RWPE1 (cell line): ENCODE measurements at regions not wholly inside any gene's neighbourhood (a gene's known extent, or its start where the extent isn't known, plus 50 kb on each side); places are given as distances from the start of the nearest gene placed in this dataset.

Experiments
- CTCF ChIA-PET: fragments of 350-600 bp; sonication (Branson Sonifier 250); formaldehyde crosslinking; extraction: SDS; loops from one replicate; lab custom pipeline; 2021; lab: Yijun Ruan, JAX
- POLR2A ChIA-PET: fragments of 400-600 bp; formaldehyde crosslinking; extraction: SDS; loops from one replicate; lab custom pipeline; 2020; ENCODE audit warnings: antibody characterized with exemption; ENCODE audit not compliant: low non-redundant PET; lab: Yijun Ruan, JAX
- DNase-seq: peaks from one replicate; pipeline ENCODE4 v3.0.0; 2012; ENCODE audit warnings: low spot score
- H3K27ac ChIP-seq: fragments of 450-650 bp; 2 replicates; pipeline ENCODE4 v1.5.1; 2017
- CTCF ChIP-seq: fragments of 450-650 bp; conservative IDR thresholded peaks from 2 replicates; pipeline ENCODE4 v1.5.1; 2017; ENCODE audit warnings: low read depth, mild to moderate bottlenecking

- no peak for DNase-seq
- TF ChIP-seq CTCF = no peak
- no peak overlapping the region for H3K27ac ChIP-seq
- CTCF ChIA-PET = interaction anchor here (0.6 to 1.3 kb wide), 2 partner anchors 91 to 92 kb away, joined by 3 read pairs; no protein-coding TSS in a partner anchor
- POLR2A ChIA-PET = no interaction called here
Observed at GRCh38 chr15:62957130-62957529, 85.4 kb upstream of the TPM1 start.

GRCh38 chr15:62958528-62959363, 83.8 kb upstream of the TPM1 start:
- no peak overlapping the region for H3K27ac ChIP-seq
- ChIA-PET CTCF (interaction anchor here (0.5 kb wide), 1 partner anchor 21 kb away, joined by 3 read pairs; no protein-coding TSS in a partner anchor), POLR2A (no interaction called here)
- DNase-seq = no peak
- TF ChIP-seq CTCF = no peak

GRCh38 chr15:62961134-62961533, 81.4 kb upstream of the TPM1 start:
- POLR2A ChIA-PET = no interaction called here
- H3K27ac ChIP-seq = no peak overlapping the region
- TF ChIP-seq CTCF = no peak
- CTCF ChIA-PET = interaction anchor here (0.7 kb wide), 1 partner anchor 1697 kb away, joined by 4 read pairs; no protein-coding TSS in a partner anchor
- no peak for DNase-seq

- no peak for TF ChIP-seq CTCF
- DNase-seq = no peak
- H3K27ac ChIP-seq = no peak overlapping the region
- CTCF ChIA-PET = interaction anchor here (0.6 kb wide), 1 partner anchor 111 kb away, joined by 3 read pairs; no protein-coding TSS in a partner anchor
- POLR2A ChIA-PET = no interaction called here
Observed at GRCh38 chr15:62962101-62962995, 80.2 kb upstream of the TPM1 start.

GRCh38 chr15:62964251-62964650, 78.3 kb upstream of the TPM1 start:
- ChIA-PET POLR2A (no interaction called here), CTCF (interaction anchor here (0.6 to 0.8 kb wide), 2 partner anchors 9 to 54 kb away, joined by 3 read pairs; no protein-coding TSS in a partner anchor)
- no peak overlapping the region for H3K27ac ChIP-seq
- DNase-seq = no peak
- no peak for TF ChIP-seq CTCF
